ENCODE measurements at regions not wholly inside any gene's neighbourhood (a gene's known extent, or its start where the extent isn't known, plus 50 kb on each side); places are given as distances from the start of the nearest gene placed in this dataset.
"Not testable (repeated sequence)": the region's sequence is repeated elsewhere in the genome, so short reads cannot be mapped to it uniquely, and the experiment has no call there.

DNA sequence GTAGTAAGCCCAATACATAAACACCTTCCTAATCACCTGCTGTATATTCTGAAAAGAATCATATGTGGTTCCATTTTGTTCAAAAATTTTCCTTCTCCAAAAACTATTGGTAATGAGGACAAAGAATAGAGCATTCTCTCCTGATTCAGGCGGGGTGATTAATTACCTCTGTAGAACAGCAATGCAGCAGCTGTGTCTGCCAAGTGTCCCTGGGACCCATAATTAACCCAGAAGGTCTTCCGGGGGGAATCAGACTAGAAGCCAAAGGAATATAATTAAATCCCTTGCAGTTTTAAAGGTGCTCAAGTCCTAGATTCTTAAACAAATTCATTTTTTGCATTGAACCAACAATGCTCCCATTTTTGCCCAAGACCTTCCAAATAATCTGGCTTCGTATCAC lies 60.3 kb upstream of the ABLIM1 start:
- Histone ChIP-seq H3K4me2 (ENCODE audit: low read length) (no peak overlapping the region), H3K9ac (ENCODE audit: low read length) (no peak overlapping the region), H3K4me1 (ENCODE audit: insufficient read depth, low read length, severe bottlenecking) (no peaks in the 10 kb centered on the region), H3K4me3 (ENCODE audit: low read depth, low read length, poor library complexity, severe bottlenecking) (no peak overlapping the region), H3K27me3 (ENCODE audit: insufficient read depth, low read length) (0 out of 2 replicates have a peak, but pooled peaks cover under 1% of the 10 kb centered on the region), H4K20me1 (ENCODE audit: insufficient read depth, low read length) (no peaks in the 10 kb centered on the region), H2AFZ (ENCODE audit: low read length) (no peak overlapping the region), H3K9me3 (ENCODE audit: low read length) (no peaks in the 10 kb centered on the region), H3K36me3 (ENCODE audit: insufficient read depth, low read length) (no peaks in the 10 kb centered on the region), H3F3A (ENCODE audit: insufficient read depth, low read length) (no peaks in the 10 kb centered on the region), H3K9me2 (ENCODE audit: low read depth, low read length) (no peaks in the 10 kb centered on the region), H3K79me2 (ENCODE audit: insufficient read depth, low read length) (no peaks in the 10 kb centered on the region), H3K27ac (ENCODE audit: low read depth, low read length, poor library complexity, severe bottlenecking) (no peak overlapping the region)
- no peak for TF ChIP-seq EZH2 (IDR thresholded peaks at IDR 0.05; ENCODE audit: borderline replicate concordance, low read length)
- TF ChIP-seq, protein P1, sequence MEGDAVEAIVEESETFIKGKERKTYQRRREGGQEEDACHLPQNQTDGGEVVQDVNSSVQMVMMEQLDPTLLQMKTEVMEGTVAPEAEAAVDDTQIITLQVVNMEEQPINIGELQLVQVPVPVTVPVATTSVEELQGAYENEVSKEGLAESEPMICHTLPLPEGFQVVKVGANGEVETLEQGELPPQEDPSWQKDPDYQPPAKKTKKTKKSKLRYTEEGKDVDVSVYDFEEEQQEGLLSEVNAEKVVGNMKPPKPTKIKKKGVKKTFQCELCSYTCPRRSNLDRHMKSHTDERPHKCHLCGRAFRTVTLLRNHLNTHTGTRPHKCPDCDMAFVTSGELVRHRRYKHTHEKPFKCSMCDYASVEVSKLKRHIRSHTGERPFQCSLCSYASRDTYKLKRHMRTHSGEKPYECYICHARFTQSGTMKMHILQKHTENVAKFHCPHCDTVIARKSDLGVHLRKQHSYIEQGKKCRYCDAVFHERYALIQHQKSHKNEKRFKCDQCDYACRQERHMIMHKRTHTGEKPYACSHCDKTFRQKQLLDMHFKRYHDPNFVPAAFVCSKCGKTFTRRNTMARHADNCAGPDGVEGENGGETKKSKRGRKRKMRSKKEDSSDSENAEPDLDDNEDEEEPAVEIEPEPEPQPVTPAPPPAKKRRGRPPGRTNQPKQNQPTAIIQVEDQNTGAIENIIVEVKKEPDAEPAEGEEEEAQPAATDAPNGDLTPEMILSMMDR (IDR thresholded peaks at IDR 0.05; ENCODE audit: low read length) = no peak

DNA sequence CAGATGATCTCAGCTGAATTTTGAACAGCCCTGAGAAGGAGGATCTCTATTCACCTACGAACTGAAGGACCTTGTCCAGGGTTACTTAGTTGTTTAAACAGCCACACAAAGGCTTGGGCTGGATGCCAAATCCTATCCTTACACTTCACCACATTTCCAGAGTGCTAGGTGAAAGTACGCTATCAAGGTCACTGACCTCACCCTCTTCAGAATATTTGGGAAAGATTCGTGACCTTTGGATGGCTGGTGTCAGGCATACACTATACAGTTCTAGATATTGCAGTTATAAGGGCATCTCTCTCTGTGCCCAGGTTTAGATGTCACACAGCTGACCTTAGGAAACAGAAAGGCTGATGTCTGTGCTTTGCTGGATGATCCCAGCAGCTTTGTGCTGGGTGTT lies 61.2 kb upstream of the ABLIM1 start:
- Histone ChIP-seq H3K9ac (ENCODE audit: low read length) (no peak overlapping the region), H3K4me3 (ENCODE audit: low read depth, low read length, poor library complexity, severe bottlenecking) (no peak overlapping the region), H3K79me2 (ENCODE audit: insufficient read depth, low read length) (no peaks in the 10 kb centered on the region), H4K20me1 (ENCODE audit: insufficient read depth, low read length) (no peaks in the 10 kb centered on the region), H3K27me3 (ENCODE audit: insufficient read depth, low read length) (no peaks in the 10 kb centered on the region), H3K9me2 (ENCODE audit: low read depth, low read length) (no peaks in the 10 kb centered on the region), H3K27ac (ENCODE audit: low read depth, low read length, poor library complexity, severe bottlenecking) (no peak overlapping the region), H3K9me3 (ENCODE audit: low read length) (no peaks in the 10 kb centered on the region), H3K4me2 (ENCODE audit: low read length) (no peak overlapping the region), H3K4me1 (ENCODE audit: insufficient read depth, low read length, severe bottlenecking) (no peaks in the 10 kb centered on the region), H3K36me3 (ENCODE audit: insufficient read depth, low read length) (no peaks in the 10 kb centered on the region), H3F3A (ENCODE audit: insufficient read depth, low read length) (no peaks in the 10 kb centered on the region), H2AFZ (ENCODE audit: low read length) (no peak overlapping the region)
- TF ChIP-seq, protein P1 (IDR thresholded peaks at IDR 0.05; ENCODE audit: low read length) = no peak
- TF ChIP-seq EZH2 (IDR thresholded peaks at IDR 0.05; ENCODE audit: borderline replicate concordance, low read length) = no peak

DNA sequence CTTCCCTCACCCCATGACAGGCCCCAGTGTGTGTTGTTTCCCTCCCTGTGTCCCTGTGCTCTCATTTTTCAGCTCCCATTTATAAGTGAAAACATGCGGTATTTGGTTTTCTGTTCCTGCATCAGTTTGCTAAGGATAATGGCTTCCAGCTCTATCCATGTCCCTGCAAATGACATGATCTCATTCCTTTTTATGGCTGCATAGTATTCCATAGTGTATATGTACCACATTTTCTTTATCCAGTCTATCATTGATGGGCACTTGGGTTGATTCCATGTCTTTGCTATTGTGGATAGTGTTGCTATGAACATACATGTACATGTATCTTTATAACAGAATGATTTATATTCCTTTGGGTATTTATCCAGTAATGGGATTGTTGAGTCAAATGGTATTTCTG lies 61.9 kb upstream of the ABLIM1 start:
- not testable (repeated sequence) for H3K4me3 ChIP-seq (ENCODE audit: low read depth, low read length, poor library complexity, severe bottlenecking); H3K9me2 ChIP-seq (ENCODE audit: low read depth, low read length); H4K20me1 ChIP-seq (ENCODE audit: insufficient read depth, low read length); H3K36me3 ChIP-seq (ENCODE audit: insufficient read depth, low read length); H3K4me1 ChIP-seq (ENCODE audit: insufficient read depth, low read length, severe bottlenecking); H3K79me2 ChIP-seq (ENCODE audit: insufficient read depth, low read length); H3K27me3 ChIP-seq (ENCODE audit: insufficient read depth, low read length); H3K27ac ChIP-seq (ENCODE audit: low read depth, low read length, poor library complexity, severe bottlenecking); H3K9me3 ChIP-seq (ENCODE audit: low read length); H2AFZ ChIP-seq (ENCODE audit: low read length); H3K9ac ChIP-seq (ENCODE audit: low read length); H3F3A ChIP-seq (ENCODE audit: insufficient read depth, low read length); H3K4me2 ChIP-seq (ENCODE audit: low read length)

DNA sequence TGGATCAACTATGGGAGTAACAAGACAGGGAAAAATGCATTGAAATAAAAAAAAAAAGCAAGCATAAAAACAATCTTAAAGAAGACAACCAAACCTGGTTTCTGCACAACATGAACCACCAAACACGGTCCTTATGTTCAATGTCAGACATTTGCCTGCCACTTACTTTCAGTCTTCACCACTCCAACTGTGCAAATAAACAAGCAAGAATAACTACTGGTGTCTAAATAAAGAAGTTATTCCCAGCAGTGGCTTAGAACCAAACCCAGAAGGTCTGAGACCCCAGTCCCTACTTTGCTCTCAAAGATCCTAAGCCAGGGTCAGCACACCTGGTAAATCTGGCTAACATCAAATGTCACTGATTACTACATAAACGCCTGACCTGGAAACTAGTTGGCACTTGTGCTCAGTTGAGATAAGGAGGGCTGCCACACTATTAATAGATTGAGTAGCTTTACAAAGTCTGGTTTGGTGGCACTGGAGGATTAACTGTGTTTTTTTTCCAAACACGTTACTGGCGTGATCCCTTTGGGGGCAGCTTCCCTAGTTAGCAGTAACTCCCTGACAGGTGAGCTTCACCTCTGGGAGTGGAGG lies 62.7 kb upstream of the ABLIM1 start:
- Histone ChIP-seq H3K4me2 (ENCODE audit: low read length) (no peak overlapping the region), H3K36me3 (ENCODE audit: insufficient read depth, low read length) (no peaks in the 10 kb centered on the region), H3K9me3 (ENCODE audit: low read length) (no peaks in the 10 kb centered on the region), H3K9me2 (ENCODE audit: low read depth, low read length) (no peaks in the 10 kb centered on the region), H3K4me1 (ENCODE audit: insufficient read depth, low read length, severe bottlenecking) (no peaks in the 10 kb centered on the region), H3K9ac (ENCODE audit: low read length) (no peak overlapping the region), H2AFZ (ENCODE audit: low read length) (no peak overlapping the region), H3F3A (ENCODE audit: insufficient read depth, low read length) (no peaks in the 10 kb centered on the region), H3K27me3 (ENCODE audit: insufficient read depth, low read length) (no peaks in the 10 kb centered on the region), H3K27ac (ENCODE audit: low read depth, low read length, poor library complexity, severe bottlenecking) (no peak overlapping the region), H4K20me1 (ENCODE audit: insufficient read depth, low read length) (no peaks in the 10 kb centered on the region), H3K79me2 (ENCODE audit: insufficient read depth, low read length) (no peaks in the 10 kb centered on the region), H3K4me3 (ENCODE audit: low read depth, low read length, poor library complexity, severe bottlenecking) (no peak overlapping the region)
- TF ChIP-seq EZH2 (IDR thresholded peaks at IDR 0.05; ENCODE audit: borderline replicate concordance, low read length) = no peak
- TF ChIP-seq, protein P1 (IDR thresholded peaks at IDR 0.05; ENCODE audit: low read length) = no peak

DNA sequence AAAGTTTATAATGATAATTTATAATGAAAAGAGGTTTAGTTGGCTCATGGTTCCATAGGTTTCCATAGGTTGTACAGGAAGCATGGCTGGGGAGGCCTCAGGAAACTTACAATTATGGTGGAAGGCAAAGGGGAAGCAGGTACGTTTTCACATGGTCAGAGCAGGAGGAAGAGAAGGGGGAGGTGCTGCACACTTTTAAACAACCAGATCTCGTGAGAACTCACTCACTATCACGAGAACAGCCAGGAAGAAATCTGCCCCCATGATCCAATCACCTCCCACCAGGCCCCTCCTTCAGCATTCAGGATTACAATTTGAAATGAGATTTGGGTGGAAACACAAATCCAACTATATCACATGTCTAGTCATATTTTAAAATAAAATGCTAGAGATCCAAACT lies 64.1 kb upstream of the ABLIM1 start:
- not testable (repeated sequence) for H2AFZ ChIP-seq (ENCODE audit: low read length); H4K20me1 ChIP-seq (ENCODE audit: insufficient read depth, low read length); H3K9ac ChIP-seq (ENCODE audit: low read length); H3K27ac ChIP-seq (ENCODE audit: low read depth, low read length, poor library complexity, severe bottlenecking); H3K4me2 ChIP-seq (ENCODE audit: low read length); H3F3A ChIP-seq (ENCODE audit: insufficient read depth, low read length); H3K9me3 ChIP-seq (ENCODE audit: low read length); H3K9me2 ChIP-seq (ENCODE audit: low read depth, low read length); H3K36me3 ChIP-seq (ENCODE audit: insufficient read depth, low read length); H3K27me3 ChIP-seq (ENCODE audit: insufficient read depth, low read length); H3K4me1 ChIP-seq (ENCODE audit: insufficient read depth, low read length, severe bottlenecking); H3K79me2 ChIP-seq (ENCODE audit: insufficient read depth, low read length); H3K4me3 ChIP-seq (ENCODE audit: low read depth, low read length, poor library complexity, severe bottlenecking)

Data from OCI-LY1 (cell line).